Stomach (tissue), 6 donors: ENCODE measurements at regions not wholly inside any gene's neighbourhood (a gene's known extent, or its start where the extent isn't known, plus 50 kb on each side); places are given as distances from the start of the nearest gene placed in this dataset.

Experiments used
- DNase-seq, 2 donors: peaks; one replicate each; pipeline versions ENCODE4 v3.0.0 to v3.0.0-alpha.2; 2013 to 2019
- H3K27ac ChIP-seq, 5 donors: fragments of 200-600 bp in 4 of 5; sonication (generic) in 4 of 5; one replicate each; pipeline ENCODE4 v1.5.1; 2013 to 2019; ENCODE audit warnings: mild to moderate bottlenecking in 1 of 5, moderate library complexity in 1 of 5
- H3K27me3 ChIP-seq, 3 donors: fragments of 200-600 bp; sonication (generic); one replicate each; pipeline ENCODE4 v1.5.1; 2017 to 2019; ENCODE audit warnings: mixed run types in 1 of 3
- H3K36me3 ChIP-seq, 4 donors: fragments of 200-600 bp; sonication (generic); 1 replicate in 3 of 4; 2 replicates in 1 of 4; pipeline ENCODE4 v1.5.1; 2016 to 2019
- H3K4me1 ChIP-seq, 4 donors: fragments of 200-600 bp; sonication (generic); one replicate each; pipeline ENCODE4 v1.5.1; 2016 to 2019
- H3K4me3 ChIP-seq, 4 donors: fragments of 200-600 bp; sonication (generic) in 3 of 4; one replicate each; pipeline ENCODE4 v1.5.1; 2016 to 2019; ENCODE audit warnings: mild to moderate bottlenecking in 1 of 4
- H3K9me3 ChIP-seq, 4 donors: fragments of 200-600 bp; sonication (generic); one replicate each; pipeline ENCODE4 v1.5.1; 2016 to 2019
- CTCF ChIP-seq, 7 experiments: fragments of 450-650 bp in 4 of 7; fragments of 200-600 bp in 3 of 7; sonication (generic) in 3 of 7; IDR thresholded peaks; one replicate each; pipeline ENCODE4 v1.5.1; 2016 to 2019; ENCODE audit warnings: antibody characterized with exemption in 7 of 7, control low read depth in 2 of 7, mild to moderate bottlenecking in 1 of 7
- EP300 ChIP-seq: sonication (generic); formaldehyde crosslinking; IDR thresholded peaks from one replicate; pipeline ENCODE4 v1.6.1; 2017; ENCODE audit warnings: antibody characterized with exemption
- POLR2A ChIP-seq, 4 donors: fragments of 450-650 bp; IDR thresholded peaks; one replicate each; pipeline ENCODE4 v1.6.1; 2016; ENCODE audit warnings: antibody characterized with exemption in 4 of 4, control low read depth in 2 of 4, mild to moderate bottlenecking in 1 of 4, moderate library complexity in 1 of 4
- POLR2AphosphoS5 ChIP-seq, 3 donors: sonication (generic); formaldehyde crosslinking; IDR thresholded peaks; one replicate each; pipeline ENCODE4 v1.6.1; 2016; ENCODE audit warnings: antibody characterized with exemption in 3 of 3
- intact Hi-C: fragments of 100-400 bp; cut with DNase I; formaldehyde crosslinking; loops from one replicate; pipeline ENCODE4 v1.15.1; 2023; ENCODE audit warnings: low total_unique reads
- small RNA-seq, 4 donors: library from RNA; depleted of rRNA; stranded (forward); fragments of <200 nt; gene quantifications; one replicate each; pipeline ENCODE3, GENCODE V24; 2016
- donor health status: Bipolar disorder and iron deficiency.

DNA sequence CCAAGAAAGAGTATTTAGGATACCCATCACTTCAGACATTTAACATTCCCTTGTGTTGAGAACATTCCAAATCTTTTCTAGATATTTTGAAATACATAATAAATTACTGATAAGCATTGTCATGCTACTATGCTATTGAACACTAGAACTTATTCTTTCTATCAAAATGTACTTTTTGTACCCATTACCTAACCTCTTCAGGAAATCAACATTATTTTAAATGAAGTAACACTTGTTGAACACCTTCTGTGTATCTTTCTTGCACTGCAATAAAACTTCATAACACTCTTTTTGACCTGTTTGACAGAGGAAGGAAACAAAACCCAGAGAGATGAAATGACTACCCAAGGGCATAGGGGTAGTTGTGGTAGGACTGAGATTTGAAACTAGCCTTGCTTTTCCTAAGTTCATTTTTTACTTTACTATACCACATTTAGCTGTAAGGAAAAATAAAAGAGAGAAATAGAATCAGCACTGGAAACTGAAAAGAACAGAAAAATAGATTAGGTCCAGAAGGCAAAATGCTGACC is 99.4 kb downstream of the UCHL5 start:
- no peak overlapping the region for H3K27ac ChIP-seq
- no peak overlapping the region for H3K4me3 ChIP-seq
- TF ChIP-seq EP300, result no peak
- TF ChIP-seq CTCF (IDR thresholded peaks at IDR 0.05), result no peak
- no peak for TF ChIP-seq POLR2A (IDR thresholded peaks at IDR 0.05)
- TF ChIP-seq POLR2AphosphoS5 (IDR thresholded peaks at IDR 0.05), result no peak

More for the DNA sequence above, 99.4 kb downstream of the UCHL5 start:
- no peak for DNase-seq
- Histone ChIP-seq H3K4me1 (no peaks in the 10 kb centered on the region), H3K9me3 (no peaks in the 10 kb centered on the region), H3K36me3 (no peaks in the 10 kb centered on the region), H3K27me3 (no peaks in the 10 kb centered on the region)
- intact Hi-C loops, result no loop called here

Small RNAs in the stretch of these regions (small RNA-seq; reads per million reads assigned to genes)
- gene RN7SKP126, result 0 reads per million in 4 donors
